ENCODE measurements at regions not wholly inside any gene's neighbourhood (a gene's known extent, or its start where the extent isn't known, plus 50 kb on each side); places are given as distances from the start of the nearest gene placed in this dataset.

DNA sequence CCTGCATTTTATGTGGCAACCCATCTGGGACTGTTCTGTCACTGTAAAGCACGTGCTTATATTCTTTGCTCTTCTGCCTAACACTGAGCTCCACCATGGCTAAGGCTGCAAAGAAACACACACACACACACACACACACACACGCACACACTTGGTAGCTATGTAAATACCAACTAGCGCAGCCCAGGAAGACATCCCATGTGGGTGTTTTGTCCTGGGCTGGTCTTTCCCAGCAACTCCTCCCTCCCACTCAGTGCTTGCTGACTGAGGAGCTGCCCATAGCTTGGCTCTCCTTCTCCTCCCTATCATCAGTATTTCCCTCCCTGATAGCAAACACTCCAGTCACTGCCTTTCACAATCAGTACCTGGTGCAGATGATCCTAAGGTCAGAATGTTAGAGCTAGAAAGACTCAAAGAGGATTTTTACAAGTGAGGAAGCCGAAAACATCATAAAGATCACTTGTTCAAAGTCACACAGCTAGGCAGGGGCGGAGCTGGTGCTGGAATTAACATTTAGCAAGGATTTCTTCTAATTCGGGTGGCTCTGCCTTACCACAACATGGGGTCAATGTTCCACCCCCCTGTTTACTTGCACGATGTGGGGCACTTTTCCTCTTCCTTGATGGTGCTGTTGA lies 377.1 kb upstream of the TBL1XR1 start (continued):
- no peak for TF ChIP-seq THAP9 (CRISPR knock-in tag; IDR thresholded peaks at IDR 0.05; ENCODE audit: borderline replicate concordance)
- no peak for TF ChIP-seq ATRX (CRISPR knock-in tag; IDR thresholded peaks at IDR 0.05; ENCODE audit: borderline replicate concordance)
- 0 out of 2 replicates have a peak, but pooled peaks have one; percentile 38 for TF ChIP-seq GATAD2A (CRISPR knock-in tag; IDR thresholded peaks at IDR 0.05)
- TF ChIP-seq REPIN1 (CRISPR knock-in tag; IDR thresholded peaks at IDR 0.05; ENCODE audit: borderline replicate concordance, low read depth): peak; percentile 49; the same call in 1 of the 2 replicates
- TF ChIP-seq TARDBP (CRISPR knock-in tag; IDR thresholded peaks at IDR 0.05): 0 out of 2 replicates have a peak, but pooled peaks have one; percentile 40
- TF ChIP-seq, protein P1, sequence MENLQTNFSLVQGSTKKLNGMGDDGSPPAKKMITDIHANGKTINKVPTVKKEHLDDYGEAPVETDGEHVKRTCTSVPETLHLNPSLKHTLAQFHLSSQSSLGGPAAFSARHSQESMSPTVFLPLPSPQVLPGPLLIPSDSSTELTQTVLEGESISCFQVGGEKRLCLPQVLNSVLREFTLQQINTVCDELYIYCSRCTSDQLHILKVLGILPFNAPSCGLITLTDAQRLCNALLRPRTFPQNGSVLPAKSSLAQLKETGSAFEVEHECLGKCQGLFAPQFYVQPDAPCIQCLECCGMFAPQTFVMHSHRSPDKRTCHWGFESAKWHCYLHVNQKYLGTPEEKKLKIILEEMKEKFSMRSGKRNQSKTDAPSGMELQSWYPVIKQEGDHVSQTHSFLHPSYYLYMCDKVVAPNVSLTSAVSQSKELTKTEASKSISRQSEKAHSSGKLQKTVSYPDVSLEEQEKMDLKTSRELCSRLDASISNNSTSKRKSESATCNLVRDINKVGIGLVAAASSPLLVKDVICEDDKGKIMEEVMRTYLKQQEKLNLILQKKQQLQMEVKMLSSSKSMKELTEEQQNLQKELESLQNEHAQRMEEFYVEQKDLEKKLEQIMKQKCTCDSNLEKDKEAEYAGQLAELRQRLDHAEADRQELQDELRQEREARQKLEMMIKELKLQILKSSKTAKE (CRISPR knock-in tag; IDR thresholded peaks at IDR 0.05; ENCODE audit: borderline replicate concordance): peak; percentile 53; the same call in 1 of the 2 replicates
- TF ChIP-seq ZNF556 (CRISPR knock-in tag; IDR thresholded peaks at IDR 0.05; ENCODE audit: borderline replicate concordance): 0 out of 2 replicates have a peak, but pooled peaks have one; percentile 51
- TF ChIP-seq ZNF484 (CRISPR knock-in tag; IDR thresholded peaks at IDR 0.05; ENCODE audit: borderline replicate concordance, low read depth): no peak
- no peak for TF ChIP-seq ZNF101 (CRISPR knock-in tag; IDR thresholded peaks at IDR 0.05; ENCODE audit: borderline replicate concordance, low read depth)
- no peak for TF ChIP-seq CAMTA2 (CRISPR knock-in tag; IDR thresholded peaks at IDR 0.05; ENCODE audit: borderline replicate concordance)
- TF ChIP-seq ZNF646 (CRISPR knock-in tag; IDR thresholded peaks at IDR 0.05): peak; percentile 40; the same call in 1 of the 2 replicates
